ENCODE measurements at regions not wholly inside any gene's neighbourhood (a gene's known extent, or its start where the extent isn't known, plus 50 kb on each side); places are given as distances from the start of the nearest gene placed in this dataset.

DNA sequence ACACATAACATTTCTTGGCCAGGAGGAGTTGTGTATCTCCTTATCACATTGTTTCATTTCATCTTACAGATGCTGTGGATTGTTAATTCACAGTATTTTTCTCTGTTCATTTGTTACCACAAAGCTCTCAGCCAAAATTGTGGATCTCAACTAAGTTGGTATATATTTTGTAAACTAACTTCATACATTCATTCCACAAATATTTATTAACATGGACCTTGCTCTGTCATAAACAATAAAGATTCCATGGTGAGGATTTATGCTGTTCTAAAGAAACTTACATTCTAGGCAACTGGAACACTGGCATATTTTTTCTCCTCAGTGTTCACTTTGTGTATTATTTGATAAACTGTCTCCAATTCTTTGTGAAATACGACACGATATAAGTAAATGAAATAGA, 268.8 kb downstream of the CNTN3 start:
- no peak overlapping the region for H3K4me3 ChIP-seq (ENCODE audit: low read depth, low read length)
- TF ChIP-seq MYC (IDR thresholded peaks at IDR 0.05; ENCODE audit: low read depth, low read length) (no peak), POLR2A (IDR thresholded peaks at IDR 0.05; ENCODE audit: extremely low read depth, insufficient read length) (no peak)
- TF ChIP-seq, protein P1, sequence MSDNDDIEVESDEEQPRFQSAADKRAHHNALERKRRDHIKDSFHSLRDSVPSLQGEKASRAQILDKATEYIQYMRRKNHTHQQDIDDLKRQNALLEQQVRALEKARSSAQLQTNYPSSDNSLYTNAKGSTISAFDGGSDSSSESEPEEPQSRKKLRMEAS (IDR thresholded peaks at IDR 0.05; ENCODE audit: low read depth, low read length), result no peak
- TF ChIP-seq, protein P2, sequence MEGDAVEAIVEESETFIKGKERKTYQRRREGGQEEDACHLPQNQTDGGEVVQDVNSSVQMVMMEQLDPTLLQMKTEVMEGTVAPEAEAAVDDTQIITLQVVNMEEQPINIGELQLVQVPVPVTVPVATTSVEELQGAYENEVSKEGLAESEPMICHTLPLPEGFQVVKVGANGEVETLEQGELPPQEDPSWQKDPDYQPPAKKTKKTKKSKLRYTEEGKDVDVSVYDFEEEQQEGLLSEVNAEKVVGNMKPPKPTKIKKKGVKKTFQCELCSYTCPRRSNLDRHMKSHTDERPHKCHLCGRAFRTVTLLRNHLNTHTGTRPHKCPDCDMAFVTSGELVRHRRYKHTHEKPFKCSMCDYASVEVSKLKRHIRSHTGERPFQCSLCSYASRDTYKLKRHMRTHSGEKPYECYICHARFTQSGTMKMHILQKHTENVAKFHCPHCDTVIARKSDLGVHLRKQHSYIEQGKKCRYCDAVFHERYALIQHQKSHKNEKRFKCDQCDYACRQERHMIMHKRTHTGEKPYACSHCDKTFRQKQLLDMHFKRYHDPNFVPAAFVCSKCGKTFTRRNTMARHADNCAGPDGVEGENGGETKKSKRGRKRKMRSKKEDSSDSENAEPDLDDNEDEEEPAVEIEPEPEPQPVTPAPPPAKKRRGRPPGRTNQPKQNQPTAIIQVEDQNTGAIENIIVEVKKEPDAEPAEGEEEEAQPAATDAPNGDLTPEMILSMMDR (IDR thresholded peaks at IDR 0.05; ENCODE audit: low read depth, low read length), result no peak
- no peak for DNase-seq (ENCODE audit: low read depth)

DNA sequence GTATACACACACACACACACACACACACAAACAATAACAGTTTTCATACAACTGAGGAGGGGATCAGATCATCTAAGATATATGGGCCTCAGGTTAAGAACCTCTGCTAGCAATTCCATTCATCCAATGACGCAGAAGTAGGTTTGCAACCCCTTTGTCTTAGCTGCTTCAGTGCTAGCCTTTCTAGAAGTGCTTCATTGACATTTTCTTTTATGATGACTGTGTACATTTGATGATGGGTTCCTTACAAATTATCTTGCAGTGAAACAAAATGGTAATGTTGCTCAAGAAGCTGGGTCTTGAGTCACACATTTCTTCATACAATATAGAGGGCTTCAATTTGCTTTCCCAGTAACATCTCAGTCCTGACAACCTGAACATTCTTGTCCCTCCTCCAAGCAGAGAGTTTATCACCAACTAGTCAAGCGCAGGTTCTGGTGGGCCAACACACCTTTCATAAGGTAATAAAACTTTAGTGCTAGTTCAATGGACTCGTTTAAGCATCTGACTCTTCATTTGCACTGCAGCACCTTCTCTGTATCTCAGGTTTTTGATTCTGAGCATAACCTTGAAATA, 269.5 kb downstream of the CNTN3 start:
- TF ChIP-seq MYC (IDR thresholded peaks at IDR 0.05; ENCODE audit: low read depth, low read length) (no peak), POLR2A (IDR thresholded peaks at IDR 0.05; ENCODE audit: extremely low read depth, insufficient read length) (no peak)
- TF ChIP-seq, protein P1 (IDR thresholded peaks at IDR 0.05; ENCODE audit: low read depth, low read length), result no peak
- TF ChIP-seq, protein P2 (IDR thresholded peaks at IDR 0.05; ENCODE audit: low read depth, low read length), result no peak
- no peak for DNase-seq (ENCODE audit: low read depth)

GRCh38 chr3:74343391-74343790, 271.1 kb downstream of the CNTN3 start:
- DNase-seq (ENCODE audit: low read depth), result no peak
- TF ChIP-seq POLR2A (IDR thresholded peaks at IDR 0.05; ENCODE audit: extremely low read depth, insufficient read length), result no peak
- TF ChIP-seq, protein P1 (IDR thresholded peaks at IDR 0.05; ENCODE audit: low read depth, low read length), result no peak
- TF ChIP-seq MYC (IDR thresholded peaks at IDR 0.05; ENCODE audit: low read depth, low read length), result no peak
- TF ChIP-seq, protein P2 (IDR thresholded peaks at IDR 0.05; ENCODE audit: low read depth, low read length), result no peak
- no peak overlapping the region for H3K4me3 ChIP-seq (ENCODE audit: low read depth, low read length)

More for the DNA sequence above, 269.5 kb downstream of the CNTN3 start:
- no peak overlapping the region for H3K4me3 ChIP-seq (ENCODE audit: low read depth, low read length)

DNA sequence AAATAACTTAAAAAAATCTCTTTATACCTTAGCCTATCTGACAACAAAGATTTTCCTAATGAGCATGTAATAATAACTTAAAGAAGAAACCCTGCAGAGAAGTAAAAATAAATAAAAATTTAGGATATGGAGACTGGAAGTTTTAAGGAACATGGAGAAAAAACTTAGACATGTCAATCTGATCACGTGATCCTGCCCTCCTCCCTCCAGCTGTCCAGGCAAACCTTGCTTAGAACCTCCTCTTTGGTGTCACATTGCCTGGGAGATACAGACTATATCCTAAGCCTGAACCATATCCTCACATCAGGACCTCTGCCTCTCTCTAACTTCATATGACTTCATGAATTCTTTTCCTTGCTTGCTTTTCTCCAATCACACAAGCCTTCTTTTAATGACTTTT, 275.5 kb downstream of the CNTN3 start:
- TF ChIP-seq, protein P2 (IDR thresholded peaks at IDR 0.05; ENCODE audit: low read depth, low read length), result no peak
- TF ChIP-seq, protein P1 (IDR thresholded peaks at IDR 0.05; ENCODE audit: low read depth, low read length), result no peak
- TF ChIP-seq MYC (IDR thresholded peaks at IDR 0.05; ENCODE audit: low read depth, low read length) (no peak), POLR2A (IDR thresholded peaks at IDR 0.05; ENCODE audit: extremely low read depth, insufficient read length) (no peak)
- no peak for DNase-seq (ENCODE audit: low read depth)
- no peak overlapping the region for H3K4me3 ChIP-seq (ENCODE audit: low read depth, low read length)

DNA sequence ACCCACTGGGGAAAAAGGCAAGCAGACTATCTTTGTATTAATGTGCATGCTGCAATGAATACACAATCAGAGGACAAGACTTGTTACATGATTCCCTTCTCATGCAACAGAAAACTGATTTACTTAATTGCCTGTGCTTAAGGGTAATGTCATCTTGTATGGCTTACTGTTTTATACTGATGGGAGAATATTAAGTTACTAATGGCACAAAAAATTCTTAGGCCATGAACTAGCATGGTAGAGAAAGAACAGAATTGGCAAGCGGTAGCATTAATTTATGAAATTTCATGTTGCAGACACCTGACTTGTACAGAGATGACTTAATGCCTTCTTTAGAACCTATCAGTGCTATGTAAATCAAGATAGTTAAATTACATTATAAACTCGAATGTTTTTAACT, 282.3 kb downstream of the CNTN3 start:
- no peak for TF ChIP-seq POLR2A (IDR thresholded peaks at IDR 0.05; ENCODE audit: extremely low read depth, insufficient read length)
- TF ChIP-seq, protein P2 (IDR thresholded peaks at IDR 0.05; ENCODE audit: low read depth, low read length), result no peak
- no peak for TF ChIP-seq MYC (IDR thresholded peaks at IDR 0.05; ENCODE audit: low read depth, low read length)
- TF ChIP-seq, protein P1 (IDR thresholded peaks at IDR 0.05; ENCODE audit: low read depth, low read length), result no peak
- DNase-seq (ENCODE audit: low read depth), result no peak
- no peak overlapping the region for H3K4me3 ChIP-seq (ENCODE audit: low read depth, low read length)
